ENCODE measurements at regions not wholly inside any gene's neighbourhood (a gene's known extent, or its start where the extent isn't known, plus 50 kb on each side); places are given as distances from the start of the nearest gene placed in this dataset.

GRCh38 chr6:159357211-159357915 lies 188.2 kb downstream of the FNDC1 start:
- Mint-ChIP-seq H3K4me1 (no peaks in the 10 kb centered on the region), H3K4me3 (no peak overlapping the region), H3K27me3 (peaks cover 6% of the 10 kb centered on the region)

GRCh38 chr6:159353193-159353592 lies 184.0 kb downstream of the FNDC1 start:
- no peak overlapping the region for H3K4me3 Mint-ChIP-seq
- no peak for DNase-seq
- H3K4me1 Mint-ChIP-seq: no peaks in the 10 kb centered on the region
- H3K27ac Mint-ChIP-seq: no peak overlapping the region
- no peaks in the 10 kb centered on the region for H3K36me3 Mint-ChIP-seq (ENCODE audit: low read depth)
- H3K27me3 Mint-ChIP-seq: peaks cover 6% of the 10 kb centered on the region
- intact Hi-C loops (cut with micrococcal nuclease): no loop called here
- H3K9me3 Mint-ChIP-seq: no peaks in the 10 kb centered on the region

More at GRCh38 chr6:159357211-159357915, 188.2 kb downstream of the FNDC1 start:
- no peak for DNase-seq
- intact Hi-C loops (cut with micrococcal nuclease): no loop called here
- Mint-ChIP-seq H3K9me3 (no peaks in the 10 kb centered on the region), H3K36me3 (ENCODE audit: low read depth) (no peaks in the 10 kb centered on the region), H3K27ac (no peak overlapping the region)

- H3K36me3 Mint-ChIP-seq (ENCODE audit: low read depth): no peaks in the 10 kb centered on the region
- no peaks in the 10 kb centered on the region for H3K4me1 Mint-ChIP-seq
Measured at GRCh38 chr6:159351707-159352106, 182.5 kb downstream of the FNDC1 start.

GRCh38 chr6:159349915-159350314 lies 180.7 kb downstream of the FNDC1 start:
- Mint-ChIP-seq H3K4me3 (no peak overlapping the region), H3K27me3 (no peaks in the 10 kb centered on the region)
- intact Hi-C loops (cut with micrococcal nuclease): no loop called here

More at GRCh38 chr6:159351707-159352106, 182.5 kb downstream of the FNDC1 start:
- Mint-ChIP-seq H3K9me3 (no peaks in the 10 kb centered on the region), H3K27ac (no peak overlapping the region), H3K27me3 (peaks cover 6% of the 10 kb centered on the region), H3K4me3 (no peak overlapping the region)
- intact Hi-C loops (cut with micrococcal nuclease): no loop called here
- no peak for DNase-seq

GRCh38 chr6:159343709-159344108 lies 174.5 kb downstream of the FNDC1 start:
- Mint-ChIP-seq H3K27me3 (peaks cover 9% of the 10 kb centered on the region), H3K9me3 (no peaks in the 10 kb centered on the region), H3K27ac (no peak overlapping the region), H3K4me3 (no peak overlapping the region), H3K36me3 (ENCODE audit: low read depth) (no peaks in the 10 kb centered on the region), H3K4me1 (no peaks in the 10 kb centered on the region)
- intact Hi-C loops (cut with micrococcal nuclease): no loop called here
- no peak for DNase-seq

More at GRCh38 chr6:159349915-159350314, 180.7 kb downstream of the FNDC1 start:
- no peak for DNase-seq
- Mint-ChIP-seq H3K4me1 (no peaks in the 10 kb centered on the region), H3K36me3 (ENCODE audit: low read depth) (no peaks in the 10 kb centered on the region), H3K27ac (no peak overlapping the region), H3K9me3 (no peaks in the 10 kb centered on the region)

- Mint-ChIP-seq H3K36me3 (ENCODE audit: low read depth) (no peaks in the 10 kb centered on the region), H3K4me3 (no peak overlapping the region), H3K27ac (no peak overlapping the region), H3K27me3 (peaks cover 9% of the 10 kb centered on the region), H3K4me1 (no peaks in the 10 kb centered on the region), H3K9me3 (no peaks in the 10 kb centered on the region)
- intact Hi-C loops (cut with micrococcal nuclease): no loop called here
- no peak for DNase-seq
Measured at GRCh38 chr6:159342146-159342545, 172.9 kb downstream of the FNDC1 start.

- Mint-ChIP-seq H3K9me3 (peaks cover 12% of the 10 kb centered on the region), H3K4me3 (no peak overlapping the region), H3K27ac (no peak overlapping the region), H3K36me3 (ENCODE audit: low read depth) (no peaks in the 10 kb centered on the region), H3K27me3 (no peaks in the 10 kb centered on the region), H3K4me1 (no peaks in the 10 kb centered on the region)
- DNase-seq: no peak
- intact Hi-C loops (cut with micrococcal nuclease): no loop called here
Measured at GRCh38 chr6:159334068-159334467, 164.9 kb downstream of the FNDC1 start.

GRCh38 chr6:159331451-159331850 lies 162.3 kb downstream of the FNDC1 start:
- Mint-ChIP-seq H3K36me3 (ENCODE audit: low read depth) (no peaks in the 10 kb centered on the region), H3K4me1 (no peaks in the 10 kb centered on the region), H3K27ac (no peak overlapping the region), H3K27me3 (no peaks in the 10 kb centered on the region), H3K9me3 (peaks cover 12% of the 10 kb centered on the region), H3K4me3 (no peak overlapping the region)
- no peak for DNase-seq
- intact Hi-C loops (cut with micrococcal nuclease): no loop called here

GRCh38 chr6:159329081-159329480 lies 159.9 kb downstream of the FNDC1 start:
- Mint-ChIP-seq H3K4me1 (no peaks in the 10 kb centered on the region), H3K27me3 (no peaks in the 10 kb centered on the region), H3K4me3 (no peak overlapping the region), H3K27ac (no peak overlapping the region), H3K36me3 (ENCODE audit: low read depth) (no peaks in the 10 kb centered on the region), H3K9me3 (peaks cover 6% of the 10 kb centered on the region)
- DNase-seq: no peak
- intact Hi-C loops (cut with micrococcal nuclease): no loop called here

GRCh38 chr6:159328052-159328451 lies 158.9 kb downstream of the FNDC1 start:
- Mint-ChIP-seq H3K4me3 (no peak overlapping the region), H3K9me3 (peaks cover 6% of the 10 kb centered on the region), H3K4me1 (no peaks in the 10 kb centered on the region), H3K36me3 (ENCODE audit: low read depth) (no peaks in the 10 kb centered on the region), H3K27ac (no peak overlapping the region), H3K27me3 (no peaks in the 10 kb centered on the region)
- intact Hi-C loops (cut with micrococcal nuclease): no loop called here
- DNase-seq: no peak

- H3K9me3 Mint-ChIP-seq: no peaks in the 10 kb centered on the region
- no peak overlapping the region for H3K4me3 Mint-ChIP-seq
- no peaks in the 10 kb centered on the region for H3K36me3 Mint-ChIP-seq (ENCODE audit: low read depth)
- H3K27me3 Mint-ChIP-seq: peaks cover 3% of the 10 kb centered on the region
- H3K27ac Mint-ChIP-seq: no peak overlapping the region
- H3K4me1 Mint-ChIP-seq: no peaks in the 10 kb centered on the region
- intact Hi-C loops (cut with micrococcal nuclease): no loop called here
- no peak for DNase-seq
Measured at GRCh38 chr6:159325476-159325875, 156.3 kb downstream of the FNDC1 start.

GRCh38 chr6:159324596-159324995 lies 155.4 kb downstream of the FNDC1 start:
- intact Hi-C loops (cut with micrococcal nuclease): no loop called here
- no peaks in the 10 kb centered on the region for H3K36me3 Mint-ChIP-seq (ENCODE audit: low read depth)
- H3K4me3 Mint-ChIP-seq: no peak overlapping the region

More at GRCh38 chr6:159324596-159324995, 155.4 kb downstream of the FNDC1 start:
- H3K27ac Mint-ChIP-seq: no peak overlapping the region
- DNase-seq: no peak
- H3K4me1 Mint-ChIP-seq: no peaks in the 10 kb centered on the region
- H3K27me3 Mint-ChIP-seq: peaks cover 6% of the 10 kb centered on the region
- no peaks in the 10 kb centered on the region for H3K9me3 Mint-ChIP-seq

Measured in activated CD4-positive, alpha-beta T cell treated with anti-CD3 and anti-CD28 coated beads, Interleukin-2, amount 10 ng/mL, durations not matched to agents 24 days and 14 days (primary cell).